GM12878 (cell line): ENCODE measurements at regions not wholly inside any gene's neighbourhood (a gene's known extent, or its start where the extent isn't known, plus 50 kb on each side); places are given as distances from the start of the nearest gene placed in this dataset.
A peak's percentile ranks its signal among the peaks of the same experiment; 100 is the strongest.

Experiments
- ATAC-seq: fragments of 200-7000 bp; cut with Tn5 transposase; 3 replicates; pipeline ENCODE4 v1.9.1; 2020; ENCODE audit warnings: mild to moderate bottlenecking, moderate library complexity
- BruUV-seq: library from RNA; stranded (reverse); fragments of 400-500 nt; replicated peaks from 2 replicates; lab custom pipeline; 2021; lab: Mats Ljungman, UMichigan
- CTCF ChIA-PET: fragments of 300-600 bp; sonication (Branson Sonifier 250); formaldehyde crosslinking; extraction: SDS; loops from one replicate; lab custom pipeline; 2021; ENCODE audit warnings: inconsistent platforms; lab: Yijun Ruan, JAX
- POLR2A ChIA-PET: fragments of 350-600 bp; formaldehyde crosslinking; extraction: SDS; loops from one replicate; lab custom pipeline; 2021; ENCODE audit warnings: inconsistent platforms; lab: Charles Lee
- RAD21 ChIA-PET: fragments of 300-600 bp; sonication (Branson Sonifier 250); formaldehyde crosslinking; loops from one replicate; lab custom pipeline; 2023; ENCODE audit warnings: antibody characterized with exemption; ENCODE audit not compliant: unreplicated experiment; lab: Charles Lee
- SMC1A ChIA-PET: fragments of 300-600 bp; sonication (Branson Sonifier 250); formaldehyde crosslinking; loops from one replicate; lab custom pipeline; 2023; ENCODE audit not compliant: unreplicated experiment, uncharacterized antibody; lab: Charles Lee
- DNase-seq: peaks from one replicate; pipeline ENCODE4 v3.0.0-alpha.2; 2011; ENCODE audit warnings: low read depth, low spot score
- FAIRE-seq: peaks from 3 replicates; lab custom pipeline; 2011; peaks lifted over from hg19 to GRCh38; lab: Jason Lieb, UNC
- H2AFZ ChIP-seq: 2 replicates; pipeline ENCODE4 v1.6.0; 2011; ENCODE audit warnings: low read depth, low read length, control low read depth; ENCODE audit not compliant: control insufficient read depth
- H3K27ac ChIP-seq: 2 replicates; pipeline ENCODE4 v1.5.1; 2011; ENCODE audit warnings: control low read depth; ENCODE audit not compliant: control insufficient read depth, insufficient read depth
- H3K27me3 ChIP-seq, 2 experiments: replicated peaks in 1 of 2; 2 replicates each; pipeline versions ENCODE4 v1.6.0 to v1.6.1; 2011; ENCODE audit warnings: low read length in 1 of 2; ENCODE audit not compliant: control insufficient read depth in 2 of 2, insufficient read depth in 2 of 2
- H3K36me3 ChIP-seq, 2 experiments: 2 replicates each; pipeline ENCODE4 v1.5.1; 2011; ENCODE audit warnings: low read length in 1 of 2; ENCODE audit not compliant: control insufficient read depth in 2 of 2, insufficient read depth in 2 of 2
- H3K4me1 ChIP-seq: 2 replicates; pipeline ENCODE4 v1.6.1; 2011; ENCODE audit warnings: mild to moderate bottlenecking, low read length, moderate library complexity, mixed read lengths; ENCODE audit not compliant: control insufficient read depth, insufficient read depth
- H3K4me2 ChIP-seq: 2 replicates; pipeline ENCODE4 v1.6.0; 2011; ENCODE audit warnings: control low read depth; ENCODE audit not compliant: control insufficient read depth, insufficient read depth
- H3K4me3 ChIP-seq: fragments of 200-600 bp; sonication (generic); 2 replicates; pipeline ENCODE4 v1.5.1; 2016
- H3K79me2 ChIP-seq: 2 replicates; pipeline ENCODE4 v1.6.0; 2011; ENCODE audit warnings: low read length; ENCODE audit not compliant: control insufficient read depth, insufficient read depth
- H3K9ac ChIP-seq: 2 replicates; pipeline ENCODE4 v1.8.0; 2011; ENCODE audit warnings: low read length, control low read depth, mixed read lengths; ENCODE audit not compliant: control insufficient read depth, insufficient read depth
- H3K9me3 ChIP-seq: replicated peaks from 3 replicates; pipeline ENCODE4 v1.5.1; 2011; ENCODE audit warnings: mild to moderate bottlenecking, low read length; ENCODE audit not compliant: control insufficient read depth, insufficient read depth
- H4K20me1 ChIP-seq: 2 replicates; pipeline ENCODE4 v1.6.0; 2011; ENCODE audit not compliant: control insufficient read depth, insufficient read depth
- BCL11A ChIP-seq: IDR thresholded peaks from 2 replicates; pipeline ENCODE4 v1.6.1; 2011; ENCODE audit warnings: low read depth, low read length
- BHLHE40 ChIP-seq, 2 experiments: fragments of 450-650 bp in 1 of 2; IDR thresholded peaks; 2 replicates each; pipeline ENCODE4 v1.6.1; 2011 to 2017; ENCODE audit warnings: low read depth in 2 of 2, borderline replicate concordance in 1 of 2, improper control_type of control experiment in 1 of 2, low read length in 1 of 2, mild to moderate bottlenecking in 1 of 2
- BRCA1 ChIP-seq: IDR thresholded peaks from 2 replicates; pipeline ENCODE4 v1.6.1; 2011; ENCODE audit warnings: low read depth, low read length, improper control_type of control experiment
- CBFB ChIP-seq: IDR thresholded peaks from 2 replicates; pipeline ENCODE4 v1.6.1; 2016; ENCODE audit warnings: antibody characterized with exemption, low read depth
- CBX5 ChIP-seq: sonication (generic); IDR thresholded peaks from 2 replicates; pipeline ENCODE4 v1.6.1; 2016; ENCODE audit warnings: low read depth, moderate library complexity, mild to moderate bottlenecking, inconsistent platforms
- CEBPB ChIP-seq, 2 experiments: fragments of 150-350 bp in 1 of 2; IDR thresholded peaks; 2 replicates each; pipeline ENCODE4 v1.6.1; 2012 to 2014; ENCODE audit warnings: low read depth in 2 of 2, low read length in 2 of 2, borderline replicate concordance in 1 of 2, inconsistent platforms in 1 of 2
- CREM ChIP-seq: IDR thresholded peaks from 2 replicates; pipeline ENCODE4 v1.6.1; 2014; ENCODE audit warnings: antibody characterized with exemption, low read depth
- ESRRA ChIP-seq: IDR thresholded peaks from 2 replicates; pipeline ENCODE4 v1.6.1; 2012; ENCODE audit warnings: mild to moderate bottlenecking, low read length, improper control_type of control experiment
- GATAD2B ChIP-seq: fragments of 450-650 bp; conservative IDR thresholded peaks from 2 replicates; pipeline ENCODE4 v1.6.1; 2017; ENCODE audit warnings: low read depth, mild to moderate bottlenecking, moderate library complexity
- HDAC2 ChIP-seq: fragments of 200-600 bp; sonication (generic); IDR thresholded peaks from 2 replicates; pipeline ENCODE4 v1.6.1; 2017
- KLF5 ChIP-seq: fragments of 450-650 bp; IDR thresholded peaks from 2 replicates; pipeline ENCODE4 v1.6.1; 2014; ENCODE audit warnings: mild to moderate bottlenecking; ENCODE audit not compliant: partially characterized antibody
- MEF2A ChIP-seq: IDR thresholded peaks from 2 replicates; pipeline ENCODE4 v1.6.1; 2011; ENCODE audit warnings: low read depth, mild to moderate bottlenecking, low read length, moderate library complexity; ENCODE audit not compliant: insufficient read depth
- MEF2B ChIP-seq: fragments of 450-650 bp; IDR thresholded peaks from 2 replicates; pipeline ENCODE4 v1.6.1; 2018; ENCODE audit warnings: mild to moderate bottlenecking, moderate library complexity; ENCODE audit not compliant: partially characterized antibody, poor library complexity, severe bottlenecking
- PAX5 ChIP-seq: IDR thresholded peaks from 2 replicates; pipeline ENCODE4 v1.6.1; 2011; ENCODE audit warnings: low read depth, low read length, borderline replicate concordance
- RAD21 ChIP-seq: IDR thresholded peaks from 2 replicates; pipeline ENCODE4 v1.6.1; 2011; ENCODE audit warnings: mild to moderate bottlenecking, low read depth, low read length, moderate library complexity; ENCODE audit not compliant: insufficient read depth
- RB1 ChIP-seq: fragments of 450-650 bp; formaldehyde crosslinking; IDR thresholded peaks from 2 replicates; pipeline ENCODE4 v1.6.1; 2017; ENCODE audit warnings: mild to moderate bottlenecking, borderline replicate concordance
- SIN3A ChIP-seq: IDR thresholded peaks from 2 replicates; pipeline ENCODE4 v1.6.1; 2012; ENCODE audit warnings: low read depth, low read length, improper control_type of control experiment
- SMAD5 ChIP-seq: IDR thresholded peaks from 2 replicates; pipeline ENCODE4 v1.6.1; 2016; ENCODE audit warnings: antibody characterized with exemption, low read depth
- SMARCA5 ChIP-seq: fragments of 450-650 bp; IDR thresholded peaks from 2 replicates; pipeline ENCODE4 v1.6.1; 2017; ENCODE audit warnings: mild to moderate bottlenecking
- TCF12 ChIP-seq: IDR thresholded peaks from 2 replicates; pipeline ENCODE4 v1.6.1; 2011; ENCODE audit warnings: low read depth, mild to moderate bottlenecking, low read length
- TCF7 ChIP-seq: IDR thresholded peaks from 2 replicates; pipeline ENCODE4 v1.6.1; 2014; ENCODE audit warnings: antibody characterized with exemption, borderline replicate concordance
- YY1 ChIP-seq: IDR thresholded peaks from 2 replicates; pipeline ENCODE4 v1.6.1; 2011; ENCODE audit warnings: low read depth, mild to moderate bottlenecking, low read length
- ZBED1 ChIP-seq: IDR thresholded peaks from 2 replicates; pipeline ENCODE4 v1.6.1; 2016; ENCODE audit warnings: borderline replicate concordance
- WGBS: methylation state at CpG from one replicate; pipeline ENCODE4 v1.1.6; 2016; ENCODE audit warnings: low lambda C conversion rate; ENCODE audit not compliant: insufficient replicate concordance, insufficient coverage; ENCODE audit errors: missing lambda C conversion rate; 5-methylcytosine and 5-hydroxymethylcytosine counted together
- in situ Hi-C: fragments of 300-500 bp; cut with MboI; formaldehyde crosslinking; loops from 9 replicates; pipeline ENCODE4 v1.14.3; 2018; ENCODE audit warnings: mixed read lengths
- intact Hi-C: fragments of 100-400 bp; cut with micrococcal nuclease; formaldehyde crosslinking; loops from one replicate; pipeline ENCODE4 v1.14.2; 2022; ENCODE audit not compliant: unreplicated experiment
- TF ChIP-seq, protein P1 (sequence below): IDR thresholded peaks from 2 replicates; pipeline ENCODE4 v1.6.1; 2011; ENCODE audit warnings: mild to moderate bottlenecking, low read depth, low read length, moderate library complexity; ENCODE audit not compliant: insufficient replicate concordance
- TF ChIP-seq, protein P2 (sequence below): fragments of 450-650 bp; conservative IDR thresholded peaks from 2 replicates; pipeline ENCODE4 v1.6.1; 2017; ENCODE audit warnings: mild to moderate bottlenecking, moderate library complexity

DNA sequence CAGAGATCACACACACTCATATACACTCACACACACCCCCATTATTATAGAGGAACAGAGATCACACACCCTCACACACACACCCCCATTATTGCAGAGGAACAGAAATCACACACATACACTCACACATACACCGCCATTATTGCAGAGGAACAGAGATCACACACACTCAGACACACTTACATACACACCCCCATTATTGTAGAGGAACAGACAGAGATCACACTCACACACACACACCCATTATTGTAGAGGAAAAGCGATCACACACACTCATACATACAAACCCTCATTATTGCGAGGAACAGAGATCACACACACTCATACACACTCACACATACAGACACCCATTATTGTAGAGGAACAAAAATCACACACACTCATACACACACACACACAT is 239.0 kb downstream of the BUB3 start:
- no peak for DNase-seq
- ChIA-PET SMC1A (no interaction called here), POLR2A (no interaction called here), CTCF (no interaction called here), RAD21 (no interaction called here)
- WGBS = 54% methylated on average over 3 of the region's 3 CpGs
- intact Hi-C loops = loop anchor here (2.0 to 5.0 kb wide), 6 partner anchors 66 to 261 kb away; partner anchors contain the start of gene BUB3
- no peak for FAIRE-seq
- BruUV-seq = no TSS peak
- H3K4me1 ChIP-seq = peaks cover 80% of the 10 kb centered on the region
- H3K9ac ChIP-seq = peak overlapping the region; percentile 86
- H3K36me3 ChIP-seq = no peaks in the 10 kb centered on the region
- H3K27me3 ChIP-seq = no peaks in the 10 kb centered on the region
- no peak for ATAC-seq
- peaks cover 5% of the 10 kb centered on the region for H3K79me2 ChIP-seq
- H3K9me3 ChIP-seq = peaks cover 25% of the 10 kb centered on the region
- H4K20me1 ChIP-seq = no peaks in the 10 kb centered on the region
- peak overlapping the region; percentile 78 for H3K4me2 ChIP-seq
- H3K27ac ChIP-seq = peak overlapping the region; percentile 99
- in situ Hi-C loops = loop anchor here (5.0 to 10.0 kb wide), 5 partner anchors 159 to 1332 kb away; partner anchors contain the start of gene BUB3
- H2AFZ ChIP-seq = no peak overlapping the region
- H3K4me3 ChIP-seq = peak overlapping the region; percentile 38; the same call in 1 of the 2 replicates
- no peak for TF ChIP-seq CBX5
- no peak for TF ChIP-seq CEBPB (IDR thresholded peaks at IDR 0.05; ENCODE audit: borderline replicate concordance in 1 of 2, low read depth in 2 of 2, low read length in 2 of 2)
- TF ChIP-seq ESRRA = no peak
- no peak for TF ChIP-seq SIN3A
- TF ChIP-seq MEF2A = no peak
- no peak for TF ChIP-seq CBFB
- no peak for TF ChIP-seq SMARCA5
- no peak for TF ChIP-seq TCF12
- no peak for TF ChIP-seq BCL11A
- TF ChIP-seq MEF2B = no peak
- TF ChIP-seq RAD21 = no peak
- 0 out of 2 replicates have a peak, but pooled peaks have one; percentile 14 for TF ChIP-seq CREM
- no peak for TF ChIP-seq RB1
- TF ChIP-seq YY1 = no peak
- TF ChIP-seq BHLHE40 (IDR thresholded peaks at IDR 0.05; ENCODE audit: borderline replicate concordance in 1 of 2, low read depth in 2 of 2, low read length in 1 of 2) = no peak
- TF ChIP-seq GATAD2B = no peak
- no peak for TF ChIP-seq TCF7
- no peak for TF ChIP-seq ZBED1
- TF ChIP-seq PAX5 = no peak
- TF ChIP-seq, protein P1, sequence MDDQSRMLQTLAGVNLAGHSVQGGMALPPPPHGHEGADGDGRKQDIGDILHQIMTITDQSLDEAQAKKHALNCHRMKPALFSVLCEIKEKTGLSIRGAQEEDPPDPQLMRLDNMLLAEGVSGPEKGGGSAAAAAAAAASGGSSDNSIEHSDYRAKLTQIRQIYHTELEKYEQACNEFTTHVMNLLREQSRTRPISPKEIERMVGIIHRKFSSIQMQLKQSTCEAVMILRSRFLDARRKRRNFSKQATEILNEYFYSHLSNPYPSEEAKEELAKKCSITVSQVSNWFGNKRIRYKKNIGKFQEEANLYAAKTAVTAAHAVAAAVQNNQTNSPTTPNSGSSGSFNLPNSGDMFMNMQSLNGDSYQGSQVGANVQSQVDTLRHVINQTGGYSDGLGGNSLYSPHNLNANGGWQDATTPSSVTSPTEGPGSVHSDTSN = no peak
- TF ChIP-seq, protein P2, sequence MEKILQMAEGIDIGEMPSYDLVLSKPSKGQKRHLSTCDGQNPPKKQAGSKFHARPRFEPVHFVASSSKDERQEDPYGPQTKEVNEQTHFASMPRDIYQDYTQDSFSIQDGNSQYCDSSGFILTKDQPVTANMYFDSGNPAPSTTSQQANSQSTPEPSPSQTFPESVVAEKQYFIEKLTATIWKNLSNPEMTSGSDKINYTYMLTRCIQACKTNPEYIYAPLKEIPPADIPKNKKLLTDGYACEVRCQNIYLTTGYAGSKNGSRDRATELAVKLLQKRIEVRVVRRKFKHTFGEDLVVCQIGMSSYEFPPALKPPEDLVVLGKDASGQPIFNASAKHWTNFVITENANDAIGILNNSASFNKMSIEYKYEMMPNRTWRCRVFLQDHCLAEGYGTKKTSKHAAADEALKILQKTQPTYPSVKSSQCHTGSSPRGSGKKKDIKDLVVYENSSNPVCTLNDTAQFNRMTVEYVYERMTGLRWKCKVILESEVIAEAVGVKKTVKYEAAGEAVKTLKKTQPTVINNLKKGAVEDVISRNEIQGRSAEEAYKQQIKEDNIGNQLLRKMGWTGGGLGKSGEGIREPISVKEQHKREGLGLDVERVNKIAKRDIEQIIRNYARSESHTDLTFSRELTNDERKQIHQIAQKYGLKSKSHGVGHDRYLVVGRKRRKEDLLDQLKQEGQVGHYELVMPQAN = no peak
- no peak for TF ChIP-seq BRCA1
- peak; percentile 33; the same call in 1 of the 2 replicates for TF ChIP-seq SMAD5
- no peak for TF ChIP-seq KLF5
- no peak for TF ChIP-seq HDAC2
